ENCODE measurements at regions not wholly inside any gene's neighbourhood (a gene's known extent, or its start where the extent isn't known, plus 50 kb on each side); places are given as distances from the start of the nearest gene placed in this dataset.
"Not testable (repeated sequence)": the region's sequence is repeated elsewhere in the genome, so short reads cannot be mapped to it uniquely, and the experiment has no call there.

GRCh38 chr10:61612450-61612849, 50.3 kb upstream of the CABCOCO1 start:
- peak; percentile 6 for DNase-seq (ENCODE audit: low read depth, low spot score)
- in situ Hi-C loops (cut with HindIII; ENCODE audit: low pct_unique_long_range_greater_than_20kb, low sequenced_read_pairs), result no loop called here

- in situ Hi-C loops (cut with HindIII; ENCODE audit: low pct_unique_long_range_greater_than_20kb, low sequenced_read_pairs), result no loop called here
- no peak for DNase-seq (ENCODE audit: low read depth, low spot score)
Measured at GRCh38 chr10:61612009-61612408, 50.7 kb upstream of the CABCOCO1 start.

GRCh38 chr10:61609701-61610100, 53.0 kb upstream of the CABCOCO1 start:
- in situ Hi-C loops (cut with HindIII; ENCODE audit: low pct_unique_long_range_greater_than_20kb, low sequenced_read_pairs), result no loop called here

GRCh38 chr10:61608255-61609033, 54.3 kb upstream of the CABCOCO1 start:
- in situ Hi-C loops (cut with HindIII; ENCODE audit: low pct_unique_long_range_greater_than_20kb, low sequenced_read_pairs), result no loop called here
- no peak for DNase-seq (ENCODE audit: low read depth, low spot score)

More at GRCh38 chr10:61609701-61610100, 53.0 kb upstream of the CABCOCO1 start:
- no peak for DNase-seq (ENCODE audit: low read depth, low spot score)

GRCh38 chr10:61606959-61607907, 55.5 kb upstream of the CABCOCO1 start:
- peak; percentile 46 for DNase-seq (ENCODE audit: low read depth, low spot score)
- in situ Hi-C loops (cut with HindIII; ENCODE audit: low pct_unique_long_range_greater_than_20kb, low sequenced_read_pairs), result no loop called here

GRCh38 chr10:61605221-61605620, 57.5 kb upstream of the CABCOCO1 start:
- in situ Hi-C loops (cut with HindIII; ENCODE audit: low pct_unique_long_range_greater_than_20kb, low sequenced_read_pairs), result no loop called here
- DNase-seq (ENCODE audit: low read depth, low spot score), result no peak

- in situ Hi-C loops (cut with HindIII; ENCODE audit: low pct_unique_long_range_greater_than_20kb, low sequenced_read_pairs), result no loop called here
Measured at GRCh38 chr10:61600399-61600798, 62.3 kb upstream of the CABCOCO1 start.

GRCh38 chr10:61594430-61594829, 68.3 kb upstream of the CABCOCO1 start:
- in situ Hi-C loops (cut with HindIII; ENCODE audit: low pct_unique_long_range_greater_than_20kb, low sequenced_read_pairs), result no loop called here
- no peak for DNase-seq (ENCODE audit: low read depth, low spot score)

More at GRCh38 chr10:61600399-61600798, 62.3 kb upstream of the CABCOCO1 start:
- DNase-seq (ENCODE audit: low read depth, low spot score), result no peak

GRCh38 chr10:61592581-61592980, 70.1 kb upstream of the CABCOCO1 start:
- in situ Hi-C loops (cut with HindIII; ENCODE audit: low pct_unique_long_range_greater_than_20kb, low sequenced_read_pairs), result no loop called here
- peak; percentile 62 for DNase-seq (ENCODE audit: low read depth, low spot score)

GRCh38 chr10:61589547-61590243, 73.0 kb upstream of the CABCOCO1 start:
- in situ Hi-C loops (cut with HindIII; ENCODE audit: low pct_unique_long_range_greater_than_20kb, low sequenced_read_pairs), result no loop called here
- DNase-seq (ENCODE audit: low read depth, low spot score), result no peak

- DNase-seq (ENCODE audit: low read depth, low spot score), result no peak
Measured at GRCh38 chr10:61588770-61589211, 73.9 kb upstream of the CABCOCO1 start.

GRCh38 chr10:61586829-61587228, 75.9 kb upstream of the CABCOCO1 start:
- in situ Hi-C loops (cut with HindIII; ENCODE audit: low pct_unique_long_range_greater_than_20kb, low sequenced_read_pairs), result no loop called here

More at GRCh38 chr10:61588770-61589211, 73.9 kb upstream of the CABCOCO1 start:
- in situ Hi-C loops (cut with HindIII; ENCODE audit: low pct_unique_long_range_greater_than_20kb, low sequenced_read_pairs), result no loop called here

GRCh38 chr10:61580608-61581007, 82.1 kb upstream of the CABCOCO1 start:
- in situ Hi-C loops (cut with HindIII; ENCODE audit: low pct_unique_long_range_greater_than_20kb, low sequenced_read_pairs), result no loop called here
- DNase-seq (ENCODE audit: low read depth, low spot score), result no peak

More at GRCh38 chr10:61586829-61587228, 75.9 kb upstream of the CABCOCO1 start:
- no peak for DNase-seq (ENCODE audit: low read depth, low spot score)

- in situ Hi-C loops (cut with HindIII; ENCODE audit: low pct_unique_long_range_greater_than_20kb, low sequenced_read_pairs); DNase-seq (ENCODE audit: low read depth, low spot score): not testable (repeated sequence)
Measured at GRCh38 chr10:61570204-61570603, 92.5 kb upstream of the CABCOCO1 start.

- DNase-seq (ENCODE audit: low read depth, low spot score), result no peak
- in situ Hi-C loops (cut with HindIII; ENCODE audit: low pct_unique_long_range_greater_than_20kb, low sequenced_read_pairs), result no loop called here
Measured at GRCh38 chr10:61567729-61568128, 95.0 kb upstream of the CABCOCO1 start.

GRCh38 chr10:61565819-61566560, 96.7 kb upstream of the CABCOCO1 start:
- in situ Hi-C loops (cut with HindIII; ENCODE audit: low pct_unique_long_range_greater_than_20kb, low sequenced_read_pairs), result no loop called here
- no peak for DNase-seq (ENCODE audit: low read depth, low spot score)

GRCh38 chr10:61564444-61564843, 98.3 kb upstream of the CABCOCO1 start:
- in situ Hi-C loops (cut with HindIII; ENCODE audit: low pct_unique_long_range_greater_than_20kb, low sequenced_read_pairs), result no loop called here
- no peak for DNase-seq (ENCODE audit: low read depth, low spot score)
